Uterus (tissue), 2 donors: ENCODE measurements at regions not wholly inside any gene's neighbourhood (a gene's known extent, or its start where the extent isn't known, plus 50 kb on each side); places are given as distances from the start of the nearest gene placed in this dataset.

Experiments
- POLR2A ChIP-seq, 2 donors: fragments of 450-650 bp; IDR thresholded peaks; one replicate each; pipeline ENCODE4 v1.6.1; 2016; ENCODE audit warnings: antibody characterized with exemption in 2 of 2, mild to moderate bottlenecking in 1 of 2, moderate library complexity in 1 of 2
- TF ChIP-seq, protein P1 (sequence below), 4 experiments: fragments of 200-600 bp in 2 of 4; fragments of 450-650 bp in 2 of 4; sonication (generic) in 2 of 4; IDR thresholded peaks; one replicate each; pipeline ENCODE4 v1.5.1; 2016 to 2019; ENCODE audit warnings: antibody characterized with exemption in 4 of 4, mild to moderate bottlenecking in 2 of 4, moderate library complexity in 1 of 4

- TF ChIP-seq POLR2A (IDR thresholded peaks at IDR 0.05), result no peak
- TF ChIP-seq, protein P1, sequence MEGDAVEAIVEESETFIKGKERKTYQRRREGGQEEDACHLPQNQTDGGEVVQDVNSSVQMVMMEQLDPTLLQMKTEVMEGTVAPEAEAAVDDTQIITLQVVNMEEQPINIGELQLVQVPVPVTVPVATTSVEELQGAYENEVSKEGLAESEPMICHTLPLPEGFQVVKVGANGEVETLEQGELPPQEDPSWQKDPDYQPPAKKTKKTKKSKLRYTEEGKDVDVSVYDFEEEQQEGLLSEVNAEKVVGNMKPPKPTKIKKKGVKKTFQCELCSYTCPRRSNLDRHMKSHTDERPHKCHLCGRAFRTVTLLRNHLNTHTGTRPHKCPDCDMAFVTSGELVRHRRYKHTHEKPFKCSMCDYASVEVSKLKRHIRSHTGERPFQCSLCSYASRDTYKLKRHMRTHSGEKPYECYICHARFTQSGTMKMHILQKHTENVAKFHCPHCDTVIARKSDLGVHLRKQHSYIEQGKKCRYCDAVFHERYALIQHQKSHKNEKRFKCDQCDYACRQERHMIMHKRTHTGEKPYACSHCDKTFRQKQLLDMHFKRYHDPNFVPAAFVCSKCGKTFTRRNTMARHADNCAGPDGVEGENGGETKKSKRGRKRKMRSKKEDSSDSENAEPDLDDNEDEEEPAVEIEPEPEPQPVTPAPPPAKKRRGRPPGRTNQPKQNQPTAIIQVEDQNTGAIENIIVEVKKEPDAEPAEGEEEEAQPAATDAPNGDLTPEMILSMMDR (IDR thresholded peaks at IDR 0.05), result no peak
These were observed 504.2 kb upstream of the IGFBP7 start for GRCh38 chr4:57614257-57614932.
